HEK293 (cell line): ENCODE measurements at regions not wholly inside any gene's neighbourhood (a gene's known extent, or its start where the extent isn't known, plus 50 kb on each side); places are given as distances from the start of the nearest gene placed in this dataset.

Experiments
- CTCF ChIA-PET: fragments of 350-600 bp; formaldehyde crosslinking; extraction: SDS; loops from one replicate; lab custom pipeline; 2021; ENCODE audit warnings: antibody characterized with exemption; lab: Yijun Ruan, JAX
- POLR2A ChIA-PET: fragments of 300-600 bp; formaldehyde crosslinking; extraction: SDS; loops from one replicate; lab custom pipeline; 2020; ENCODE audit warnings: antibody characterized with exemption, inconsistent platforms; lab: Yijun Ruan, JAX
- H3K27ac ChIP-seq: fragments of 200-500 bp; sonication (Bioruptor generic); 2 replicates; pipeline ENCODE4 v1.5.1; 2014; ENCODE audit warnings: low read depth, low read length, control low read depth, inconsistent platforms; ENCODE audit errors: extremely low read depth
- H3K36me3 ChIP-seq, 2 experiments: fragments of 200-500 bp in 1 of 2; sonication (Bioruptor generic) in 1 of 2; 1 replicate in 1 of 2; 2 replicates in 1 of 2; pipeline ENCODE4 v1.5.1; 2014 to 2017; ENCODE audit warnings: inconsistent platforms in 2 of 2, low read length in 2 of 2; ENCODE audit not compliant: control insufficient read depth in 2 of 2, insufficient read depth in 1 of 2
- H3K4me1 ChIP-seq: fragments of 200-500 bp; sonication (Bioruptor generic); 2 replicates; pipeline ENCODE4 v1.5.1; 2014; ENCODE audit warnings: mild to moderate bottlenecking, low read length, inconsistent platforms; ENCODE audit not compliant: control insufficient read depth, insufficient read depth
- H3K4me3 ChIP-seq: 2 replicates; pipeline ENCODE4 v1.5.1; 2011; ENCODE audit warnings: low read depth, mild to moderate bottlenecking, control low read depth, low read length, moderate library complexity
- H3K9me3 ChIP-seq: fragments of 200-500 bp; sonication (Bioruptor generic); 2 replicates; pipeline ENCODE4 v1.5.1; 2014; ENCODE audit warnings: low read depth, low read length, inconsistent platforms; ENCODE audit not compliant: control insufficient read depth, insufficient read depth
- AEBP2 ChIP-seq: fragments of 450-650 bp; formaldehyde crosslinking; IDR thresholded peaks from 2 replicates; pipeline ENCODE4 v1.5.1; 2016; ENCODE audit warnings: missing biosample characterization, missing genetic modification characterization, borderline replicate concordance
- ATF2 ChIP-seq: fragments of 450-650 bp; formaldehyde crosslinking; IDR thresholded peaks from 2 replicates; pipeline ENCODE4 v1.5.1; 2016; ENCODE audit warnings: missing biosample characterization, missing genetic modification characterization, low read depth
- GFI1B ChIP-seq: fragments of 450-650 bp; formaldehyde crosslinking; IDR thresholded peaks from 2 replicates; pipeline ENCODE4 v1.5.1; 2016; ENCODE audit warnings: missing biosample characterization, missing genetic modification characterization
- GLI4 ChIP-seq: fragments of 450-650 bp; formaldehyde crosslinking; IDR thresholded peaks from 2 replicates; pipeline ENCODE4 v1.5.1; 2016; ENCODE audit warnings: missing biosample characterization, missing genetic modification characterization
- MZF1 ChIP-seq: fragments of 450-650 bp; formaldehyde crosslinking; IDR thresholded peaks from 2 replicates; pipeline ENCODE4 v1.5.1; 2017; ENCODE audit warnings: missing biosample characterization, missing genetic modification characterization, borderline replicate concordance
- PATZ1 ChIP-seq: fragments of 450-650 bp; formaldehyde crosslinking; IDR thresholded peaks from 2 replicates; pipeline ENCODE4 v1.5.1; 2016; ENCODE audit warnings: missing biosample characterization, missing genetic modification characterization
- SCRT2 ChIP-seq: fragments of 450-650 bp; formaldehyde crosslinking; IDR thresholded peaks from 2 replicates; pipeline ENCODE4 v1.5.1; 2016; ENCODE audit warnings: missing biosample characterization, missing genetic modification characterization
- SP2 ChIP-seq: fragments of 450-650 bp; formaldehyde crosslinking; IDR thresholded peaks from 2 replicates; pipeline ENCODE4 v1.5.1; 2016; ENCODE audit warnings: missing biosample characterization, missing genetic modification characterization
- YY1 ChIP-seq: fragments of 450-650 bp; formaldehyde crosslinking; IDR thresholded peaks from 2 replicates; pipeline ENCODE4 v1.5.1; 2018; ENCODE audit warnings: missing biosample characterization, missing genetic modification characterization
- ZFP69B ChIP-seq: fragments of 450-650 bp; formaldehyde crosslinking; IDR thresholded peaks from 2 replicates; pipeline ENCODE4 v1.5.1; 2016; ENCODE audit warnings: missing biosample characterization, missing genetic modification characterization
- ZNF155 ChIP-seq: fragments of 450-650 bp; formaldehyde crosslinking; IDR thresholded peaks from 2 replicates; pipeline ENCODE4 v1.5.1; 2016; ENCODE audit warnings: missing biosample characterization, missing genetic modification characterization
- ZNF157 ChIP-seq: fragments of 450-650 bp; formaldehyde crosslinking; IDR thresholded peaks from 2 replicates; pipeline ENCODE4 v1.5.1; 2016; ENCODE audit warnings: missing biosample characterization, missing genetic modification characterization
- ZNF16 ChIP-seq: fragments of 450-650 bp; formaldehyde crosslinking; IDR thresholded peaks from 2 replicates; pipeline ENCODE4 v1.5.1; 2016; ENCODE audit warnings: low read depth, missing biosample characterization, missing genetic modification characterization
- ZNF174 ChIP-seq: fragments of 450-650 bp; formaldehyde crosslinking; IDR thresholded peaks from 2 replicates; pipeline ENCODE4 v1.5.0; 2017; ENCODE audit warnings: missing biosample characterization, mild to moderate bottlenecking, missing genetic modification characterization
- ZNF394 ChIP-seq: fragments of 450-650 bp; formaldehyde crosslinking; IDR thresholded peaks from 2 replicates; pipeline ENCODE4 v1.5.1; 2016; ENCODE audit warnings: missing biosample characterization, missing genetic modification characterization, mild to moderate bottlenecking, moderate library complexity, borderline replicate concordance
- ZNF433 ChIP-seq: fragments of 450-650 bp; formaldehyde crosslinking; IDR thresholded peaks from 2 replicates; pipeline ENCODE4 v1.5.1; 2016; ENCODE audit warnings: missing biosample characterization, missing genetic modification characterization, low read depth
- ZNF449 ChIP-seq: fragments of 450-650 bp; formaldehyde crosslinking; IDR thresholded peaks from 2 replicates; pipeline ENCODE4 v1.5.1; 2017; ENCODE audit warnings: missing biosample characterization, mild to moderate bottlenecking, missing genetic modification characterization, moderate library complexity
- ZNF571 ChIP-seq: fragments of 450-650 bp; formaldehyde crosslinking; IDR thresholded peaks from 2 replicates; pipeline ENCODE4 v1.5.0; 2017; ENCODE audit warnings: missing biosample characterization, missing genetic modification characterization
- ZNF596 ChIP-seq: fragments of 450-650 bp; IDR thresholded peaks from 2 replicates; pipeline ENCODE4 v1.5.0; 2018; ENCODE audit warnings: missing biosample characterization, mild to moderate bottlenecking, missing genetic modification characterization, moderate library complexity
- ZNF692 ChIP-seq: fragments of 450-650 bp; formaldehyde crosslinking; IDR thresholded peaks from 2 replicates; pipeline ENCODE4 v1.5.1; 2016; ENCODE audit warnings: missing biosample characterization, missing genetic modification characterization
- ZNF76 ChIP-seq: fragments of 450-650 bp; formaldehyde crosslinking; IDR thresholded peaks from 2 replicates; pipeline ENCODE4; 2016; ENCODE audit warnings: low read depth, missing biosample characterization, missing genetic modification characterization, borderline replicate concordance
- ZSCAN16 ChIP-seq: fragments of 450-650 bp; formaldehyde crosslinking; IDR thresholded peaks from 2 replicates; pipeline ENCODE4 v1.5.1; 2016; ENCODE audit warnings: missing biosample characterization, missing genetic modification characterization

- TF ChIP-seq ZNF449 (tag by site-specific recombination) (no peak), ZSCAN16 (no peak), ZNF596 (no peak), SP2 (tag by site-specific recombination) (no peak), ZNF394 (tag by site-specific recombination) (no peak), ATF2 (no peak), ZNF157 (tag by site-specific recombination) (no peak), GLI4 (tag by site-specific recombination) (no peak), MZF1 (tag by site-specific recombination) (no peak)
Measured at GRCh38 chr20:16676891-16677290, 52.9 kb upstream of the SNRPB2 start (continued).

- Histone ChIP-seq H3K9me3 (no peaks in the 10 kb centered on the region), H3K27ac (no peak overlapping the region), H3K4me1 (no peaks in the 10 kb centered on the region), H3K36me3 (no peaks in the 10 kb centered on the region), H3K4me3 (no peak overlapping the region)
- no peak for TF ChIP-seq ZNF76
- TF ChIP-seq ZNF571 (tag by site-specific recombination): no peak
- TF ChIP-seq YY1 (tag by site-specific recombination): no peak
- no peak for TF ChIP-seq ZNF433 (tag by site-specific recombination)
- no peak for TF ChIP-seq GFI1B (tag by site-specific recombination)
- no peak for TF ChIP-seq ZNF16 (tag by site-specific recombination)
- no peak for TF ChIP-seq ZNF692 (tag by site-specific recombination)
- TF ChIP-seq PATZ1: no peak
- no peak for TF ChIP-seq ZFP69B (tag by site-specific recombination)
- no peak for TF ChIP-seq AEBP2 (tag by site-specific recombination)
- no peak for TF ChIP-seq ZNF174 (tag by site-specific recombination)
- TF ChIP-seq SCRT2 (tag by site-specific recombination): no peak
- TF ChIP-seq ZNF155 (tag by site-specific recombination): no peak
- CTCF ChIA-PET: interaction anchor here (0.8 kb wide), 1 partner anchor 11 kb away, joined by 3 read pairs; no protein-coding TSS in a partner anchor
- POLR2A ChIA-PET: no interaction called here
Measured at GRCh38 chr20:16675001-16675564, 54.7 kb upstream of the SNRPB2 start.
